ENCODE measurements at regions not wholly inside any gene's neighbourhood (a gene's known extent, or its start where the extent isn't known, plus 50 kb on each side); places are given as distances from the start of the nearest gene placed in this dataset.
A peak's percentile ranks its signal among the peaks of the same experiment; 100 is the strongest.

DNA sequence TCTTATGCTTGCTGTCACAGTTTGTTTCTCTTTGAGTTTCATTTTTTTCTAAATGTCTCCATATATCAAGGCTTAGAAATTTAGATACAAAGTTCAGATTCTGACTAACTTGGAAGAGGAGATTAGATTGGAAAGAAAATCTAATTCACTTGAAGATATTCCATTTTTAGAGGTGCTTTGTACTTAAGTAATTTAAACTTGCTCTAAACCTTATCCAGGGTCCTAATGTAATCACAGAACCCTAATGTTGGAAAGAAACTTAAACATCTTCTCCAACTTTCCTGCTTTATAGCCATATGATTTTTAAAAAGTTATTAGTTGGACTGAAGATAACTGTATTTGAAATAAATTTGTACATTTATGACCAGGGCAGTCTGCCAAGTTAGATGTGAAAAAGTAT, 81.1 kb upstream of the ARHGEF3 start:
- DNase-seq (ENCODE audit: extremely low read depth, low read depth), result no peak
- H3K4me3 ChIP-seq (replicated peaks; ENCODE audit: low read depth, low read length), result no peak overlapping the region
- TF ChIP-seq, protein P1, sequence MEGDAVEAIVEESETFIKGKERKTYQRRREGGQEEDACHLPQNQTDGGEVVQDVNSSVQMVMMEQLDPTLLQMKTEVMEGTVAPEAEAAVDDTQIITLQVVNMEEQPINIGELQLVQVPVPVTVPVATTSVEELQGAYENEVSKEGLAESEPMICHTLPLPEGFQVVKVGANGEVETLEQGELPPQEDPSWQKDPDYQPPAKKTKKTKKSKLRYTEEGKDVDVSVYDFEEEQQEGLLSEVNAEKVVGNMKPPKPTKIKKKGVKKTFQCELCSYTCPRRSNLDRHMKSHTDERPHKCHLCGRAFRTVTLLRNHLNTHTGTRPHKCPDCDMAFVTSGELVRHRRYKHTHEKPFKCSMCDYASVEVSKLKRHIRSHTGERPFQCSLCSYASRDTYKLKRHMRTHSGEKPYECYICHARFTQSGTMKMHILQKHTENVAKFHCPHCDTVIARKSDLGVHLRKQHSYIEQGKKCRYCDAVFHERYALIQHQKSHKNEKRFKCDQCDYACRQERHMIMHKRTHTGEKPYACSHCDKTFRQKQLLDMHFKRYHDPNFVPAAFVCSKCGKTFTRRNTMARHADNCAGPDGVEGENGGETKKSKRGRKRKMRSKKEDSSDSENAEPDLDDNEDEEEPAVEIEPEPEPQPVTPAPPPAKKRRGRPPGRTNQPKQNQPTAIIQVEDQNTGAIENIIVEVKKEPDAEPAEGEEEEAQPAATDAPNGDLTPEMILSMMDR (IDR thresholded peaks at IDR 0.05; ENCODE audit: low read depth, low read length, missing control alignments), result no peak

GRCh38 chr3:56881841-56882240, 80.1 kb upstream of the ARHGEF3 start:
- TF ChIP-seq, protein P1 (IDR thresholded peaks at IDR 0.05; ENCODE audit: low read depth, low read length, missing control alignments), result no peak
- no peak overlapping the region for H3K4me3 ChIP-seq (replicated peaks; ENCODE audit: low read depth, low read length)
- no peak for DNase-seq (ENCODE audit: extremely low read depth, low read depth)

DNA sequence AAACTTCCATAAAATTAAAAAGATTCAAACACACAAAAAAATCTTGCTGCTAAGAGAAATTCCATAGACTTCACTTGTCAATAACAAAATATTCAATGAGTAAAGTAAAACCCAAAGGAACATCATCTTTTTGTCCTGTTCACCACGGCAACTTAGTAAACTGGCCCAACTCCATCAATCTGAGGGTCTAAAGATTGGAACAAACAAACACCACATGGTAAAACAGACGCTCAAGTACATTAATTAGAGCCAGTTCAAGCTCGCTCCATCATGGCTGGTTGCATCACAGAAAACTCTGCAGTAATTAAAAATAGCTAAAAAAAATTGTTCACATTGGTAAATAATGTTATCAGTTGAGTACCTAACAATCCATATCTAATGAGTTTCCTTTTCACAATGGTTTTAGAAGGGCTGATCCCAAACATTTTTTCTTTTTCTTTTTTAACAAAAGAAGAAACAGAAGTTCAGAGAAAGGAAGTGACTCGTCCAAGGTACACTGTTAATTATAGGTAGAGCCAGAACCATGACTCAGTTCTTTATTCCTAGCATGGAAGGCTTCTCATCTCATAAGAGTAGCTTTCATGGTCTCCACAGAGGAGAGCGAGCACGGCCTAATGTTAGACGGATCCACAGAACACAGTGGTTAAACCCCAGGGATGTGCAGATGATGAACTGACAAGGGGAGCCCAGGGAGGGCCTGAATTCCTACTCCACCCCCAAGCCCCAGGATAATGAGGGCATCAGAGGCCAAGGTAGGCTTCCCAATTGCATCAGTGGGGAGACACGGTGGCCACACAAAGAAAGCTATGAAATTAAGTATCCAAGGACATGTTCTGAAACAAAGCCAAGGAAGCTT, 79.2 kb upstream of the ARHGEF3 start:
- H3K4me3 ChIP-seq (replicated peaks; ENCODE audit: low read depth, low read length), result no peak overlapping the region

GRCh38 chr3:56879436-56880215, 77.9 kb upstream of the ARHGEF3 start:
- H3K4me3 ChIP-seq (replicated peaks; ENCODE audit: low read depth, low read length), result no peak overlapping the region
- TF ChIP-seq, protein P1 (IDR thresholded peaks at IDR 0.05; ENCODE audit: low read depth, low read length, missing control alignments), result no peak
- DNase-seq (ENCODE audit: extremely low read depth, low read depth), result peak; percentile 56

More for the DNA sequence above, 79.2 kb upstream of the ARHGEF3 start:
- no peak for DNase-seq (ENCODE audit: extremely low read depth, low read depth)
- TF ChIP-seq, protein P1 (IDR thresholded peaks at IDR 0.05; ENCODE audit: low read depth, low read length, missing control alignments), result no peak

GRCh38 chr3:56878074-56878473, 76.3 kb upstream of the ARHGEF3 start:
- DNase-seq (ENCODE audit: extremely low read depth, low read depth), result no peak
- TF ChIP-seq, protein P1 (IDR thresholded peaks at IDR 0.05; ENCODE audit: low read depth, low read length, missing control alignments), result no peak
- H3K4me3 ChIP-seq (replicated peaks; ENCODE audit: low read depth, low read length), result no peak overlapping the region

DNA sequence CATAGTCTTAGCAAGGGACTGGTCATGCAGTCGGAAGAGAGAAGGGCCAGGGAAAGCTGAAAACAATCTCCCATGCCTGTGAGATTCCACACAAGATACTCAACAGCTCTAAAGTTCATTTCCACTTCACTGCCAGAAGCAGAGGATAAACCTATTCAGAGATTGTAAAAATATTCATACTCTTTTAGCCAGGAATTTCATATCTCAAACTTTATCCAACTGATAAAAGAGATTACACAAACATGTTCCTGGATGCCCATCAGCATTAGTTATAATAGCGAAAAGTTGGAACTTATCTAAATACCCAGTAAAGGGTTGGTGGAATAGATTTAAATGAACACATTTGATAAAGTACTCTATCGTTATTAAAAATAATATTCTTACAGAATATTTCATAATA, 75.2 kb upstream of the ARHGEF3 start:
- H3K4me3 ChIP-seq (replicated peaks; ENCODE audit: low read depth, low read length), result no peak overlapping the region
- TF ChIP-seq, protein P1 (IDR thresholded peaks at IDR 0.05; ENCODE audit: low read depth, low read length, missing control alignments), result no peak
- no peak for DNase-seq (ENCODE audit: extremely low read depth, low read depth)
